Left lung (tissue), 4 donors: ENCODE measurements at regions not wholly inside any gene's neighbourhood (a gene's known extent, or its start where the extent isn't known, plus 50 kb on each side); places are given as distances from the start of the nearest gene placed in this dataset.

Experiments
- ATAC-seq: fragments of 200-7000 bp; cut with Tn5 transposase; one replicate; pipeline ENCODE4 v1.9.1; 2020; ENCODE audit warnings: moderate library complexity
- DNase-seq, 4 donors: peaks; one replicate each; pipeline ENCODE4 v3.0.0-alpha.2; 2013 to 2020
- H3K27ac ChIP-seq, 2 donors: fragments of 200-600 bp; sonication (generic) in 1 of 2; one replicate each; pipeline versions ENCODE4 v1.5.0 to v1.8.0; 2020 to 2021
- H3K27me3 ChIP-seq, 2 donors: fragments of 200-600 bp; sonication (generic) in 1 of 2; one replicate each; pipeline versions ENCODE4 v1.5.0 to v1.8.0; 2020 to 2021
- H3K36me3 ChIP-seq, 2 donors: fragments of 200-600 bp; sonication (generic) in 1 of 2; one replicate each; pipeline versions ENCODE4 v1.5.0 to v1.8.0; 2020 to 2021
- H3K4me1 ChIP-seq, 2 donors: fragments of 200-600 bp; one replicate each; pipeline ENCODE4 v1.8.0; 2021
- H3K4me3 ChIP-seq, 2 donors: fragments of 200-600 bp; sonication (generic) in 1 of 2; one replicate each; pipeline versions ENCODE4 v1.5.0 to v1.8.0; 2020 to 2021; ENCODE audit warnings: mild to moderate bottlenecking in 1 of 2
- H3K9me3 ChIP-seq, 2 donors: fragments of 200-600 bp; sonication (generic) in 1 of 2; one replicate each; pipeline versions ENCODE4 v1.5.0 to v1.8.0; 2020 to 2021
- intact Hi-C, 2 donors: fragments of 100-400 bp; cut with DNase I; formaldehyde crosslinking; loops; one replicate each; pipeline versions ENCODE4 v1.11.2 to v1.14.2; 2022
- TF ChIP-seq, protein P1 (sequence below), 2 donors: fragments of 200-600 bp; sonication (generic) in 1 of 2; IDR thresholded peaks; one replicate each; pipeline versions ENCODE4 v1.5.0 to v1.8.0; 2021; ENCODE audit warnings: antibody characterized with exemption in 2 of 2
- donor health status: DM: no; HTN: yes; CAD: no.
- donor health status: DM: no; HTN: no; CAD: no.

DNA sequence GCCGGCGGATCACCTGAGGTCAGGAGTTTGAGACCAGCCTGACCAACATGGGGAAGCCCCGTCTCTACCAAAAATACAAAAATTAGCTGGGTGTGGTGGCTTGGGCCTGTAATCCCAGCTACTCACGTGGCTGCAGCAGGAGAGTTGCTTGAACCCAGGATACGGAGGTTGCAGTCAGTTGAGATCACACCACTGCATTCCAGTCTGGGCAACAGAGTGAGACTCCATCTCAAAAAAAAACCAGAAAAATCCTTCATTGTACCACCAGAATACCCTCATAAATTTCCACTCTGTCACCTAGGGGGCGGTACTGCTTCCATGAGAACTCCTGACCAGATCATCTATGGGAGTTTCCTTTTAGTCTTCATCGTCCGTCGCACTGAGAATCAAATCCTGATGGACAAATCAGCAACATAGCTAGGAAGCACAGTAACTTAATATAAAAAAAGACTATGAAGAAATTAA lies 225.8 kb upstream of the KLF14 start:
- ATAC-seq (peak; percentile 4), DNase-seq (no peak)
- intact Hi-C loops: no loop called here
- H3K4me3 ChIP-seq: peak overlapping the region in 1 of 2 donors; percentile 32
- H3K36me3 ChIP-seq: peaks cover 0 to 10% of the 10 kb centered on the region in 2 donors
- H3K27ac ChIP-seq: peak overlapping the region; percentile 73 to 91
- H3K9me3 ChIP-seq: no peaks in the 10 kb centered on the region
- H3K27me3 ChIP-seq: no peaks in the 10 kb centered on the region
- H3K4me1 ChIP-seq: peaks cover 17 to 94% of the 10 kb centered on the region in 2 donors
- TF ChIP-seq, protein P1, sequence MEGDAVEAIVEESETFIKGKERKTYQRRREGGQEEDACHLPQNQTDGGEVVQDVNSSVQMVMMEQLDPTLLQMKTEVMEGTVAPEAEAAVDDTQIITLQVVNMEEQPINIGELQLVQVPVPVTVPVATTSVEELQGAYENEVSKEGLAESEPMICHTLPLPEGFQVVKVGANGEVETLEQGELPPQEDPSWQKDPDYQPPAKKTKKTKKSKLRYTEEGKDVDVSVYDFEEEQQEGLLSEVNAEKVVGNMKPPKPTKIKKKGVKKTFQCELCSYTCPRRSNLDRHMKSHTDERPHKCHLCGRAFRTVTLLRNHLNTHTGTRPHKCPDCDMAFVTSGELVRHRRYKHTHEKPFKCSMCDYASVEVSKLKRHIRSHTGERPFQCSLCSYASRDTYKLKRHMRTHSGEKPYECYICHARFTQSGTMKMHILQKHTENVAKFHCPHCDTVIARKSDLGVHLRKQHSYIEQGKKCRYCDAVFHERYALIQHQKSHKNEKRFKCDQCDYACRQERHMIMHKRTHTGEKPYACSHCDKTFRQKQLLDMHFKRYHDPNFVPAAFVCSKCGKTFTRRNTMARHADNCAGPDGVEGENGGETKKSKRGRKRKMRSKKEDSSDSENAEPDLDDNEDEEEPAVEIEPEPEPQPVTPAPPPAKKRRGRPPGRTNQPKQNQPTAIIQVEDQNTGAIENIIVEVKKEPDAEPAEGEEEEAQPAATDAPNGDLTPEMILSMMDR (IDR thresholded peaks at IDR 0.05): peak in 1 of 2 donors; percentile 14

DNA sequence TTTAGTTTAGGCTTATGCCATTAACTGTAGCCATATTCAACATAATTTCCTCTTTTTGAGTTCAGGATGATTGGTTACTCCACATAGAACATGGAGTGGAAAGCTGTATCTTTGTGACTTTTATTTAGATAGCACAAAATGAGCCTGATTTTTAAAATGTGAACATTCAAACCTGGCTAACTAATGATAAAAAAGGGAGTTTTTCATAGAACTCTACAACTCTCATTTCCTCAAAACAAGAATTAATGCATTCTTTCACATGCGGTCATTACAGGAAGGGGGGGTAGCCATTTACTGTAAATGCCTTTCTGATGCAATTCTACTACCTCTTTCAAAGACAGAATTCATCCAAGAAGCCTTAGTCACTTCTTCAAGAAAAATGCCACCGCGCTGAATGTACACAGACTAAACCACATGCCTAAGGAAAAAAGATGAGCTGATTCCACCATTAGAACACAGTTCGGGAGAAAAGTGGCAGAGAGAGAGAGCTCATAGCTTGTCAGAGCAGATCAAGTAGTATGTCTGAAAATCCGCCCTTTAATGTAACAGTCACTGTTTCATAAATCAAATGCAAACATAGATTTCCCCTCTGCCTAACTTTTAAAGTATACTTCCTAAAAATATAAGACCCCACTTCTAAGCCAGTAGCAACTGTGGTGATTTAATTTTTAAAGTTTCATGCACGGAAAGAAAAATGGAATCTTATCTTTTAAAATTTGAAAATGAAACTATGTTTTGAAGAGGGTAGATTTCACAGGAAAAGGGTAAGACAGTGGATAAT lies 226.4 kb upstream of the KLF14 start:
- peaks cover 0 to 10% of the 10 kb centered on the region in 2 donors for H3K36me3 ChIP-seq
- intact Hi-C loops: no loop called here
- ATAC-seq (peak; percentile 71), DNase-seq (no peak)
- TF ChIP-seq, protein P1 (IDR thresholded peaks at IDR 0.05): no peak
- peaks cover 17 to 90% of the 10 kb centered on the region in 2 donors for H3K4me1 ChIP-seq
- H3K27ac ChIP-seq: peak overlapping the region; percentile 73 to 91
- H3K9me3 ChIP-seq: no peaks in the 10 kb centered on the region
- H3K4me3 ChIP-seq: peak overlapping the region in 1 of 2 donors; percentile 32
- H3K27me3 ChIP-seq: no peaks in the 10 kb centered on the region

DNA sequence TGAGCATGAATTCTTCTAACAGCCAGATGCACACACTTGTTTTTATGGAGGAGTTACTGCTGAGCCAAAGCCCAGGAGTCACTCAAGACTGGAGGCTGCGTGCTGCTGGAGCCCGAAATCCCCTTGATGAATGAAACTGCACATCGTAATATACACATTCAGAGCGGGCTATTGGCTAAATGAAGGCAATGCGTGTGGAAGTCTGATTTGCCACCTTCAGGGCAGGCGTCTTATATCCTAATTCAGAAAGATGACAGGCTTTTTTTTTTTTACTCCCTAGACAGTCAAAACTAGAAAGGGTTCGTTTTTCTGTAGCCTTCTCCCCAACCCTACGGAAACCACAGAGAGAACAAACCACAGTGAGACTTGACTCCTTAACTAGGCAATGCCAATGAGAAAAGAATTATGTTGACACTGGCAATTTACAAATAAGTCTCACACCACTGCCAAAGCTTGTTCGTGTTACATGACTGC lies 227.2 kb upstream of the KLF14 start:
- H3K36me3 ChIP-seq: peaks cover 0 to 16% of the 10 kb centered on the region in 2 donors
- ATAC-seq: peak; percentile 54
- TF ChIP-seq, protein P1 (IDR thresholded peaks at IDR 0.05): no peak
- intact Hi-C loops: no loop called here
- H3K9me3 ChIP-seq: no peaks in the 10 kb centered on the region
- peak overlapping the region; percentile 73 to 91 for H3K27ac ChIP-seq
- peaks cover 17 to 84% of the 10 kb centered on the region in 2 donors for H3K4me1 ChIP-seq
- H3K4me3 ChIP-seq: peak overlapping the region in 1 of 2 donors; percentile 32
- DNase-seq: no peak
- no peaks in the 10 kb centered on the region for H3K27me3 ChIP-seq

DNA sequence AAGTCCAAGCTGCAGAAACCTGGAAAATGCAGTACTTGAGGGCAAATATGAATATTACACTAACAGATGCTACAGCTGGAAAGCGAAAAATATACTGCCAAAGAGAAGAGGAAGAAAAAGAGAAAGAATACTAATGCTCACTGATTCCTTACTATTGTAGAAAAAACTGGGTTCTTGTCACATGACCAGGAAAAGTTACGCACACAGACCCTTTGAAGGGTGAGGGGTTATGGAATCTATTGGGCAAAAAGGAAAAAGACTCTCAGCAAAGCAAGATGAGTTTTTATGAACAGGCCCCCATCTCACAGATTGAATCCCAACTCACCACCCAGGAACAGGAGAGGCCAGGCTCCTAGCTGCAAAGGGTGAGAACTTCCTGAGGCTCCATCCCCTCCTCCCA lies 228.1 kb upstream of the KLF14 start:
- ATAC-seq: no peak
- no peaks in the 10 kb centered on the region for H3K27me3 ChIP-seq
- peaks cover 0 to 24% of the 10 kb centered on the region in 2 donors for H3K36me3 ChIP-seq
- TF ChIP-seq, protein P1 (IDR thresholded peaks at IDR 0.05): no peak
- H3K4me3 ChIP-seq: no peak overlapping the region
- no peaks in the 10 kb centered on the region for H3K9me3 ChIP-seq
- no peak for DNase-seq
- intact Hi-C loops: no loop called here
- peaks cover 10 to 74% of the 10 kb centered on the region in 2 donors for H3K4me1 ChIP-seq
- H3K27ac ChIP-seq: peak overlapping the region; percentile 73 to 91

DNA sequence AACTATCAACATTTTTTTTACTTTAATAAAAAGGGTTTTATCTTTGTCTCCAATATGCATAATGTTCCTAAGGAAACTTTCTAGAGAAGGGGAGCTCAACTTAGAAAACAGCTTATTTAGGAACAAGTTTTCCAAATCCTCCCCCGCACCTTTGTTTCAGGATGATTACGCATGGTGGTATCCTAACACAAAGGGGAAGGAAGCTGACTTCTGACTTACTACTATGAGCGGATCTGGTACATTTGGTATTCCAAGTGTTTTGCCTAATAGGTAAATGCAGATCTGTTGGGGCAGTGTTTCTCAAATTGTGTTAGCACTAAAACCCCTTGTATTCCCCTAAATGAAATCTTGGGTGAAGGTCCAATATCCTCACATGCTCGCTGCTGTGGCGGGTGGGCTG lies 229.3 kb upstream of the KLF14 start:
- TF ChIP-seq, protein P1 (IDR thresholded peaks at IDR 0.05): no peak
- H3K4me1 ChIP-seq: peaks cover 7 to 62% of the 10 kb centered on the region in 2 donors
- ATAC-seq (no peak), DNase-seq (no peak)
- intact Hi-C loops: no loop called here
- peaks cover 0 to 22% of the 10 kb centered on the region in 2 donors for H3K36me3 ChIP-seq
- H3K9me3 ChIP-seq: no peaks in the 10 kb centered on the region
- H3K27me3 ChIP-seq: no peaks in the 10 kb centered on the region
- H3K27ac ChIP-seq: peak overlapping the region in 1 of 2 donors; percentile 91
- no peak overlapping the region for H3K4me3 ChIP-seq
